Endothelial cell of umbilical vein (primary cell): ENCODE measurements at regions not wholly inside any gene's neighbourhood (a gene's known extent, or its start where the extent isn't known, plus 50 kb on each side); places are given as distances from the start of the nearest gene placed in this dataset.

Experiments
- BruUV-seq: library from RNA; stranded (reverse); fragments of 400-500 nt; replicated peaks from 2 replicates; lab custom pipeline; 2021; lab: Mats Ljungman, UMichigan
- CTCF ChIA-PET: fragments of 300-600, 350-600 bp; sonication (Branson Sonifier 250); formaldehyde crosslinking; loops from one replicate; lab custom pipeline; 2021; ENCODE audit warnings: antibody characterized with exemption, inconsistent platforms; lab: Charles Lee
- POLR2A ChIA-PET: fragments of 300-600, 350-600 bp; sonication (Branson Sonifier 250); formaldehyde crosslinking; loops from one replicate; lab custom pipeline; 2021; ENCODE audit warnings: antibody characterized with exemption, inconsistent platforms; lab: Charles Lee
- DNase-seq: peaks from one replicate; pipeline ENCODE4 v3.0.0-alpha.2; 2011; ENCODE audit warnings: low read depth, low spot score
- FAIRE-seq: peaks from 2 replicates; lab custom pipeline; 2011; peaks lifted over from hg19 to GRCh38; lab: Jason Lieb, UNC
- H2AFZ ChIP-seq: 2 replicates; pipeline ENCODE4 v1.6.0; 2012; ENCODE audit warnings: low read depth, low read length, control low read depth, inconsistent platforms
- H3K27ac ChIP-seq: 2 replicates; pipeline ENCODE4 v1.5.1; 2011; ENCODE audit warnings: low read depth, mild to moderate bottlenecking, control low read depth, low read length, moderate library complexity; ENCODE audit not compliant: insufficient read depth
- H3K27me3 ChIP-seq, 2 experiments: 2 replicates each; pipeline versions ENCODE4 v1.6.0 to v1.6.1; 2011; ENCODE audit warnings: low read length in 2 of 2, mixed read lengths in 1 of 2; ENCODE audit not compliant: control insufficient read depth in 2 of 2, insufficient read depth in 2 of 2
- H3K36me3 ChIP-seq, 2 experiments: 2 replicates in 1 of 2; 3 replicates in 1 of 2; pipeline ENCODE4 v1.5.1; 2011; ENCODE audit warnings: low read length in 2 of 2, mild to moderate bottlenecking in 1 of 2, moderate library complexity in 1 of 2; ENCODE audit not compliant: control insufficient read depth in 2 of 2, insufficient read depth in 2 of 2; ENCODE audit errors: extremely low read depth in 1 of 2
- H3K4me1 ChIP-seq: 3 replicates; pipeline ENCODE4 v1.5.1; 2011; ENCODE audit warnings: mild to moderate bottlenecking, low read length; ENCODE audit not compliant: control insufficient read depth, insufficient read depth; ENCODE audit errors: extremely low read depth
- H3K4me2 ChIP-seq: 2 replicates; pipeline ENCODE4 v1.6.1; 2011; ENCODE audit warnings: low read length, control low read depth, mixed read lengths; ENCODE audit not compliant: insufficient read depth
- H3K4me3 ChIP-seq, 3 experiments: fragments of 200-600 bp in 1 of 3; sonication (generic), shearing (Covaris generic) in 1 of 3; replicated peaks in 1 of 3; 2 replicates each; pipeline ENCODE4 v1.5.1; 2011 to 2016; ENCODE audit warnings: control low read depth in 3 of 3, low read length in 3 of 3, mild to moderate bottlenecking in 2 of 3, inconsistent platforms in 1 of 3, low read depth in 1 of 3, moderate library complexity in 1 of 3; ENCODE audit not compliant: insufficient read depth in 1 of 3
- H3K79me2 ChIP-seq: 2 replicates; pipeline ENCODE4 v1.6.0; 2012; ENCODE audit warnings: low read length, inconsistent platforms; ENCODE audit not compliant: control insufficient read depth, insufficient read depth
- H3K9ac ChIP-seq: replicated peaks from 2 replicates; pipeline ENCODE3; 2011; ENCODE audit warnings: low read length, control low read depth; ENCODE audit not compliant: insufficient read depth; ENCODE audit errors: extremely low read depth
- H3K9me1 ChIP-seq: replicated peaks from 3 replicates; pipeline ENCODE4 v1.6.0; 2011; ENCODE audit warnings: mild to moderate bottlenecking, low read length; ENCODE audit not compliant: control insufficient read depth, insufficient read depth; ENCODE audit errors: extremely low read depth
- H3K9me3 ChIP-seq: replicated peaks from 2 replicates; pipeline ENCODE4 v1.5.1; 2012; ENCODE audit warnings: low read length, inconsistent platforms; ENCODE audit not compliant: control insufficient read depth, insufficient read depth
- H4K20me1 ChIP-seq: replicated peaks from 2 replicates; pipeline ENCODE3; 2011; ENCODE audit warnings: mild to moderate bottlenecking, low read length; ENCODE audit not compliant: control insufficient read depth, insufficient read depth; ENCODE audit errors: extremely low read depth
- EZH2 ChIP-seq: IDR thresholded peaks from 2 replicates; pipeline ENCODE4 v1.6.1; 2012; ENCODE audit warnings: borderline replicate concordance, low read depth, mild to moderate bottlenecking, moderate library complexity, low read length, inconsistent platforms; ENCODE audit not compliant: severe bottlenecking
- FOS ChIP-seq: IDR thresholded peaks from 2 replicates; pipeline ENCODE4 v1.6.1; 2011; ENCODE audit warnings: mild to moderate bottlenecking, low read length, moderate library complexity, borderline replicate concordance; ENCODE audit not compliant: insufficient read depth
- GATA2 ChIP-seq: IDR thresholded peaks from 2 replicates; pipeline ENCODE4 v1.7.0; 2011; ENCODE audit warnings: low read depth, mild to moderate bottlenecking, moderate library complexity, mixed read lengths, low read length; ENCODE audit not compliant: insufficient read length, insufficient read depth
- JUN ChIP-seq: IDR thresholded peaks from 2 replicates; pipeline ENCODE4 v1.6.1; 2011; ENCODE audit warnings: borderline replicate concordance, low read depth; ENCODE audit not compliant: insufficient read length, insufficient read depth
- MAX ChIP-seq: IDR thresholded peaks from 2 replicates; pipeline ENCODE4 v1.6.1; 2011; ENCODE audit not compliant: insufficient read depth, insufficient read length
- MYC ChIP-seq: IDR thresholded peaks from one replicate; pipeline ENCODE4 v1.6.1; 2011; ENCODE audit warnings: mild to moderate bottlenecking, low read depth, low read length
- POLR2A ChIP-seq: IDR thresholded peaks from 2 replicates; pipeline ENCODE4 v1.6.1; 2012; ENCODE audit warnings: low read depth, mild to moderate bottlenecking, control low read depth, low read length
- POLR2AphosphoS5 ChIP-seq: IDR thresholded peaks from 2 replicates; pipeline ENCODE4 v1.6.1; 2012; ENCODE audit warnings: low read depth, mild to moderate bottlenecking, control low read depth, low read length, moderate library complexity; ENCODE audit not compliant: insufficient read depth
- dilution Hi-C: fragments of 300-500 bp; cut with MboI; formaldehyde crosslinking; loops from one replicate; pipeline ENCODE4 v1.15.0; 2019; ENCODE audit warnings: low sequenced_read_pairs; ENCODE audit not compliant: extremely low pct_ligation_motif_present
- intact Hi-C: fragments of 100-400 bp; cut with micrococcal nuclease; formaldehyde crosslinking; loops from one replicate; pipeline ENCODE4 v1.10.0; 2022
- TF ChIP-seq, protein P1 (sequence below), 2 donors: IDR thresholded peaks; 1 replicate in 1 of 2; 2 replicates in 1 of 2; pipeline ENCODE4 v1.5.1; 2011; ENCODE audit warnings: low read length in 2 of 2, mild to moderate bottlenecking in 2 of 2, moderate library complexity in 2 of 2, control low read depth in 1 of 2, inconsistent platforms in 1 of 2, low read depth in 1 of 2; ENCODE audit not compliant: insufficient read depth in 1 of 2; ENCODE audit errors: extremely low read depth in 1 of 2

DNA sequence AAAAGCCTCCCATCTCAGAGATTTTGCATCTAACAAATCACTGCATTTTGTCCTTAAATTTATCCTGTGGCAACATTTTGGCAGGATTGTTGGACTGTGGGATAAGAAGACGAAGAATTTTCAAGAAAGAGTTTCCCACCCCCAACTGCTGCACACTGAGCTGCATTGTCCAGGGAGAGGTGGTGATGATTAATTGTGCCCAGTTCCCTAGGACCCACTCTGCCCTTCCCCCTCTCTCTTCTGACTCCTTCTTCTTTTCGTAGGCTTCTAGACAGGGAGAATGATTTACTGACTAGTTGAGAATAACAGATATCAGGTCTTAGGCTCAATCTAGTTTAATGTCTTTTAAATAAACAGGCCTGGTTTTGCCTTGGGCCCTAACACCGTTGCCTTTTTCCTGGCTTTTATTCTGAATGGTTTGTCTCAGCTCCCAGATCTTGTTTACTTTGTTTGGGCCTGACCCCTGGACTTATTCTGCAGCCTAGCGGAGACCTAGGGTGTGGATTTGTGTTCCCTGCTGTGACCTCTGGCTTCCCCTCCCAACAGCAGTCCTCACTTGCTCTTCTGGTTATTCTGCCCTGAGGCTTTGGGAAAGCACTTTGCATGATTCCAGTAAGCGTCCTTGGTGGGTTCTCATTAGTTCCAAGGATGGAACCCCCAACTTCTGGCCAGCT lies 233.3 kb downstream of the INSIG2 start:
- dilution Hi-C loops: no loop called here
- CTCF ChIA-PET: no interaction called here
- FAIRE-seq: no peak

More for the DNA sequence above, 233.3 kb downstream of the INSIG2 start:
- Histone ChIP-seq H2AFZ (no peak overlapping the region), H3K27ac (no peak overlapping the region), H3K4me1 (no peaks in the 10 kb centered on the region), H3K27me3 (no peaks in the 10 kb centered on the region), H3K36me3 (no peaks in the 10 kb centered on the region), H3K79me2 (no peaks in the 10 kb centered on the region), H3K4me2 (no peak overlapping the region), H3K9me1 (no peaks in the 10 kb centered on the region), H4K20me1 (no peaks in the 10 kb centered on the region), H3K4me3 (no peak overlapping the region), H3K9ac (no peak overlapping the region), H3K9me3 (no peaks in the 10 kb centered on the region)
- TF ChIP-seq EZH2: no peak
- TF ChIP-seq JUN: no peak
- no peak for TF ChIP-seq MYC
- no peak for TF ChIP-seq GATA2
- no peak for TF ChIP-seq POLR2A
- TF ChIP-seq FOS: no peak
- no peak for TF ChIP-seq MAX
- TF ChIP-seq, protein P1, sequence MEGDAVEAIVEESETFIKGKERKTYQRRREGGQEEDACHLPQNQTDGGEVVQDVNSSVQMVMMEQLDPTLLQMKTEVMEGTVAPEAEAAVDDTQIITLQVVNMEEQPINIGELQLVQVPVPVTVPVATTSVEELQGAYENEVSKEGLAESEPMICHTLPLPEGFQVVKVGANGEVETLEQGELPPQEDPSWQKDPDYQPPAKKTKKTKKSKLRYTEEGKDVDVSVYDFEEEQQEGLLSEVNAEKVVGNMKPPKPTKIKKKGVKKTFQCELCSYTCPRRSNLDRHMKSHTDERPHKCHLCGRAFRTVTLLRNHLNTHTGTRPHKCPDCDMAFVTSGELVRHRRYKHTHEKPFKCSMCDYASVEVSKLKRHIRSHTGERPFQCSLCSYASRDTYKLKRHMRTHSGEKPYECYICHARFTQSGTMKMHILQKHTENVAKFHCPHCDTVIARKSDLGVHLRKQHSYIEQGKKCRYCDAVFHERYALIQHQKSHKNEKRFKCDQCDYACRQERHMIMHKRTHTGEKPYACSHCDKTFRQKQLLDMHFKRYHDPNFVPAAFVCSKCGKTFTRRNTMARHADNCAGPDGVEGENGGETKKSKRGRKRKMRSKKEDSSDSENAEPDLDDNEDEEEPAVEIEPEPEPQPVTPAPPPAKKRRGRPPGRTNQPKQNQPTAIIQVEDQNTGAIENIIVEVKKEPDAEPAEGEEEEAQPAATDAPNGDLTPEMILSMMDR (IDR thresholded peaks at IDR 0.05; ENCODE audit: extremely low read depth in 1 of 2, insufficient read depth in 1 of 2, low read depth in 1 of 2, low read length in 2 of 2): no peak
- TF ChIP-seq POLR2AphosphoS5: no peak
- POLR2A ChIA-PET: no interaction called here
- DNase-seq: no peak
- no TSS peak for BruUV-seq
- intact Hi-C loops: no loop called here
